Thymus (tissue), 11 donors: ENCODE measurements at regions not wholly inside any gene's neighbourhood (a gene's known extent, or its start where the extent isn't known, plus 50 kb on each side); places are given as distances from the start of the nearest gene placed in this dataset.
A peak's percentile ranks its signal among the peaks of the same experiment; 100 is the strongest.

ENCODE experiments used
- DNase-seq, 9 donors: peaks; one replicate each; pipeline ENCODE4 v3.0.0-alpha.2; 2013; ENCODE audit warnings: low spot score in 9 of 9, low read depth in 6 of 9, missing footprints in 1 of 9
- H3K27ac ChIP-seq, 2 donors: one replicate each; pipeline ENCODE4 v1.5.1; 2013; ENCODE audit warnings: control low read depth in 1 of 2, low read depth in 1 of 2, low read length in 1 of 2, mild to moderate bottlenecking in 1 of 2, moderate library complexity in 1 of 2
- H3K27me3 ChIP-seq, 2 donors: one replicate each; pipeline ENCODE4 v1.5.1; 2013; ENCODE audit warnings: low read length in 1 of 2; ENCODE audit not compliant: control insufficient read depth in 2 of 2, insufficient read depth in 1 of 2
- H3K36me3 ChIP-seq, 2 donors: one replicate each; pipeline ENCODE4 v1.5.1; 2013; ENCODE audit warnings: low read length in 1 of 2, mild to moderate bottlenecking in 1 of 2, moderate library complexity in 1 of 2; ENCODE audit not compliant: control insufficient read depth in 2 of 2, insufficient read depth in 2 of 2
- H3K4me1 ChIP-seq, 2 donors: one replicate each; pipeline ENCODE4 v1.5.1; 2013; ENCODE audit warnings: low read length in 2 of 2; ENCODE audit not compliant: control insufficient read depth in 2 of 2, insufficient read depth in 2 of 2
- H3K4me3 ChIP-seq, 2 donors: one replicate each; pipeline ENCODE4 v1.5.1; 2013; ENCODE audit warnings: low read length in 2 of 2, control low read depth in 1 of 2, mild to moderate bottlenecking in 1 of 2
- H3K9me3 ChIP-seq, 2 donors: one replicate each; pipeline ENCODE4 v1.5.1; 2013; ENCODE audit warnings: low read length in 1 of 2, mild to moderate bottlenecking in 1 of 2; ENCODE audit not compliant: control insufficient read depth in 2 of 2, insufficient read depth in 1 of 2
- WGBS: extraction: QIAGEN DNeasy Blood & Tissue Kit; methylation state at CpG from one replicate; pipeline ENCODE4 v1.1.7; 2013; 5-methylcytosine and 5-hydroxymethylcytosine counted together
- donor health status: healthy.

DNA sequence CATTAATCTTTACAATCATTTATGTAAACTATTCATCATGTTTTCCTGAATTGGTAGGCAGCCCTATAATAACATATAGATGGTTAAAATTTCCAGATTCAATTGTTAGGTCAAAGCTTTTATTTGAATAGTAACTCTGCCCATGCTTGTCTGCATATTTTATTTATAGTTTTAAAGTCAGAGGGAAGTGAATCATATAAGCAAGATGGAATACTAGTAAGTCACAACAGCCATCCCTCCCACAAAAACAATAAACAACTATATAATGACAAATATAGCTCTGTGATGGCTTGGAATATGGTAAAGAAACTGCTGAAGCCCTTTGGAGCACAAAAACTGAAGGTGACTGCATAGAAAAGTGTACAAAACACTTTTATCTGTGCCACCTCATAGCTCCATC, 156.3 kb upstream of the TMEM106B start:
- H3K4me1 ChIP-seq: no peaks in the 10 kb centered on the region
- H3K27me3 ChIP-seq: no peaks in the 10 kb centered on the region
- H3K27ac ChIP-seq: no peak overlapping the region
- DNase-seq: no peak
- no peaks in the 10 kb centered on the region for H3K36me3 ChIP-seq
- H3K4me3 ChIP-seq: no peak overlapping the region
- H3K9me3 ChIP-seq: peaks cover 0 to 6% of the 10 kb centered on the region in 2 donors

DNA sequence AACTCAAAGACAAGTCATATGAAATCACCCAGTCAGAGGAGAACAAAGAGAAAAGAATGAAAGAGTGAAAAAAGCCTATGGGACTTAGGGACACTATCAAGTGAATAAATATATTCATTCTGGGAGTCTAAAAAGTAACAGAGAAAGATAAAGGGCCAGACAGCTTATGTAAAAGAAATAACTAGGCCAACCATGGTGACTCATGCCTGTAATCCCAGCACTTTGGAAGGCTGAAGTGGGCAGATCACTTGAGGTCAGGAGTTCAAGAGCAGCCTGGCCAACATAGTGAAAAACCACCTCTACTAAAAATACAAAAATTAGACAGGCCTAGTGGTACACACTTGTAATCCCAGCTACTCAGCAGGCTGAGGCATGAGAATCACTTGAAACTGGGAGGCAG, 154.7 kb upstream of the TMEM106B start:
- H3K27ac ChIP-seq: no peak overlapping the region
- H3K4me3 ChIP-seq: no peak overlapping the region
- no peaks in the 10 kb centered on the region for H3K36me3 ChIP-seq
- H3K9me3 ChIP-seq: peaks cover 0 to 6% of the 10 kb centered on the region in 2 donors
- H3K4me1 ChIP-seq: no peaks in the 10 kb centered on the region
- DNase-seq: no peak
- no peaks in the 10 kb centered on the region for H3K27me3 ChIP-seq

DNA sequence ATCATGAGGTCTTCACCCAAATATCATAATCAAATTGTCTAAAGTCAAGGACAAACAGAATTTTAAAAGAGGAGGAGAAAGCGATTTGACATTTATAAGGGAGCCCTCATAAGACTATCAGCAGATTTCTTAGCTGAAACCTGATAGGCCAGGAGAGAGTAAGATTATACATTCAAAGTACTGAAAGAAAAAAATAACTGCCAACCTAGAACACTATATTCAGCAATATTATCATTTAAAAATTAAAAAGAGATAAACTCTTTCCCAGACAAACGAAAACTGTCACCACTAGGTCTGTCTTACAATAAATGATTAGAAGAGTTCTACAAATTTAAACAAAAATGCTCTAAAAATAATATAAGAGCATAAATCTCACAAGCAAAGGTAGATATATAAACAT, 154.1 kb upstream of the TMEM106B start:
- H3K27ac ChIP-seq: no peak overlapping the region
- WGBS: 94% methylated on average over 2 of the region's 2 CpGs
- no peaks in the 10 kb centered on the region for H3K36me3 ChIP-seq
- H3K4me3 ChIP-seq: no peak overlapping the region
- H3K9me3 ChIP-seq: peaks cover 0 to 6% of the 10 kb centered on the region in 2 donors
- DNase-seq: no peak
- no peaks in the 10 kb centered on the region for H3K4me1 ChIP-seq
- no peaks in the 10 kb centered on the region for H3K27me3 ChIP-seq

DNA sequence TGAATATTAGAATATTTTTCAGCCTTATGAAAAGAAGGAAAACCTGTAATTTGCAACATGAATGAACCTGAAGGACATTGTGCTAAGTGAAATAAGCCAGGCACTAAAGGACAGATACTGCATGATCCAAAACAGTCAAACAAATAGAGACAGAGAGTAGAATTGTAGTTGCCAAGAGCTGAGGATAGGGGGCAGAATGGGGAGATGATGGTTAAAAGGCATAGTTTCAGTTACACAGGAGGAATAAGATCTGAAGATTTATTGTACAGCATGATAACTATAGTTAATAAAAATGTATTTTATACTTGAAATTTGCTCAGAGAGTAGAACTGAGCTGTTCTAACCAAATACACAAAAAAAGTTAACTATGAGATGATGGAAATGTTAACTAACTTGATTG, 149.0 kb upstream of the TMEM106B start:
- no peak for DNase-seq

DNA sequence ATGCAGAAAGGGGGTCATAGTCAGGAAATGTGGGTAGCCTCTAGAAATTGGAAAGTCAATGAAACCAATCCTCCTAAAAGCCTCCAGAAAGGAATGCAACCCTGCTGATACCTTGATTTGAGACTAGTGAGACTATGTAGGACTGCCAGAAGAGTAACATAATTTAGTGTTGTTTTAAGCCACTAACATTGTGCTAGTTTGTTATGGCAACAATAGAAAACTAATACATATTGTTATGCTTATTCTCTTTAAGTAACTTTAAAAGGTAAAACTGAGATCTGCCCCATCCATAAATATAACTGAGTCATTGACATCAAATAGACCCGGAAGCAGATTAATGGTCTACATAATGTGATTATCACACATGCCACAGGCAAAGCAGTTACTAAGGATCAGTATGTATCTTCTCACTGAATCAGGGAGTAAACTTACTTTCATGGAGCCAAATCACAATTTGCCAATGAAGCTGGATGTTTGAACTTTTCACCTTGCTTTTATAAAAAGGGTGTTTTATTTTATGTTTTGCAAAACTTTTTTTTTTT, 146.4 kb upstream of the TMEM106B start:
- no peak overlapping the region for H3K4me3 ChIP-seq
- no peak for DNase-seq
- no peaks in the 10 kb centered on the region for H3K4me1 ChIP-seq
- no peaks in the 10 kb centered on the region for H3K9me3 ChIP-seq
- H3K36me3 ChIP-seq: no peaks in the 10 kb centered on the region
- H3K27ac ChIP-seq: no peak overlapping the region
- no peaks in the 10 kb centered on the region for H3K27me3 ChIP-seq
- 85% methylated on average over 1 of the region's 1 CpG for WGBS

More for the DNA sequence above, 149.0 kb upstream of the TMEM106B start:
- no peaks in the 10 kb centered on the region for H3K9me3 ChIP-seq
- no peaks in the 10 kb centered on the region for H3K27me3 ChIP-seq
- no peaks in the 10 kb centered on the region for H3K4me1 ChIP-seq
- no peaks in the 10 kb centered on the region for H3K36me3 ChIP-seq
- no peak overlapping the region for H3K27ac ChIP-seq
- H3K4me3 ChIP-seq: no peak overlapping the region

DNA sequence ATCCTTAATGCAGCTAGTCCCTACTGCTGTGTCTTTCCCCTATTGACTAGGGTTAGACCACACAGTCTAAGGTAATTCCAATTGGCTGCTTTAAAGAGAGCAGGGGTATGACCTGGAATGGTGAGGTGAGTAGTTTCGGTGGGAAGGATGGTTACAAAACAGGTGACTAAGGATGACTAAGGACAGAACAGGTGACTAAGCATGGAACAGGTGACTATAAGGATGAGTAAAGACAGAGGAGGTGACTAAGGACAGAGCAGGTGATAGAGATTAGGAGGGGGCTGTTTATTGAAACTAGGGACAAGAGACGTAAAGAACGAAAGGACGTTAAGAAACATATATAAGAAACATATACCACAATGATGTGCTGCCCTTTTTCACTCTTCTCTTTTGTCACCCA, 145.1 kb upstream of the TMEM106B start:
- Histone ChIP-seq H3K9me3 (no peaks in the 10 kb centered on the region), H3K36me3 (no peaks in the 10 kb centered on the region), H3K4me3 (no peak overlapping the region), H3K27ac (no peak overlapping the region), H3K27me3 (no peaks in the 10 kb centered on the region), H3K4me1 (no peaks in the 10 kb centered on the region)
- 69% methylated on average over 4 of the region's 4 CpGs for WGBS
- no peak for DNase-seq

DNA sequence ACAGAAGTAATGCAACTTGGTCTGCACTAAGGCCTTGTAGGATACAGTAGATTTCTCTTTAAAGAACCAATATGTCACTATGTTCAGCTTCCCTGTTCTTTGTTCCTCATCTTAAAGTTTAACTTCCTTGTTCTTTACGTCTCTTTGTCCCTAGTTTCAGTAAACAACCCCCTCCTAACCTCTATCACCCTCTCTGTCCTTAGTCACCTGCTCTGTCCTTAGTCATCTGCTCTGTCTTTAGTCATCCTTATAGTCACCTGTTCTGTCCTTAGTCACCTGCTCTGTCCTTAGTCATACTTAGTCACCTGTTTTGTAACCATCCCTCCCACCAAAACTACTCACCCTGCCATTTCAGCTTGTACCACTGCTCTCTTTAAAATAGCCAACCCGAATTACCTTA, 144.6 kb upstream of the TMEM106B start:
- Histone ChIP-seq H3K27me3 (no peaks in the 10 kb centered on the region), H3K9me3 (no peaks in the 10 kb centered on the region), H3K27ac (no peak overlapping the region), H3K4me3 (no peak overlapping the region), H3K36me3 (no peaks in the 10 kb centered on the region), H3K4me1 (no peaks in the 10 kb centered on the region)
- whole genome bisulfite sequencing: 57% methylated on average over 2 of the region's 2 CpGs
- no peak for DNase-seq

DNA sequence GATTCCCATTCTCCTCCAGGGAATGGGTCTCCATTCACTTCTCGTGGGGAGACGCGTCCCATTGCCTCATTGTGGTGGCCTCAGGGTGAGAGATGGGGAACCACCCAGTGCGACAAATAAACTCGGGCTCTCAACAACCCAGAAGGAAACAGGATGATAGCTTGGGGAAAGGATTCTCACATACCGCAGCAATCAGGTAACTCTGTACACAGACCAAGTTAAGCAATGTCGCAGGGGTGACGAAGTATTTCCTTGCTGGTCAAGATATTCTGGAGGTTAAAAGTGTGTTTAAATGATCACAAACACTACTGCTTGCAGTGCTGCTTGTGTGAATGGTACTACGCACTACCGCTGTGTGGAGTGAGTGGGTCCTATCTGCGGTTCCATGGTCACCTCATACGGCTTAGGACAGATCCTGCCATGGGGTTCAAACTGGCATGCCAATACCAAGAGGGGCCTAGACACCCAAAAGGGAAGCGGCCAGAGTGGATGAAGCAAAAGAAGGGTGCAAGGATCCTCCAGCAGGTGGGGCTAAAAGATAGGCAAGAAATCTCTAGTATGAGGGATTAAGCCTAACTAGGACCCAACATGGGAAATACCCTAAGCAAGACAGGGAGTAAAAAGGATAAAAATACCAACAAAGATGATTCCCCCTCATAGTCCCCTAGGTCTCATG, 143.8 kb upstream of the TMEM106B start:
- H3K27ac ChIP-seq: no peak overlapping the region
- 94% methylated on average over 13 of the region's 13 CpGs for WGBS

DNA sequence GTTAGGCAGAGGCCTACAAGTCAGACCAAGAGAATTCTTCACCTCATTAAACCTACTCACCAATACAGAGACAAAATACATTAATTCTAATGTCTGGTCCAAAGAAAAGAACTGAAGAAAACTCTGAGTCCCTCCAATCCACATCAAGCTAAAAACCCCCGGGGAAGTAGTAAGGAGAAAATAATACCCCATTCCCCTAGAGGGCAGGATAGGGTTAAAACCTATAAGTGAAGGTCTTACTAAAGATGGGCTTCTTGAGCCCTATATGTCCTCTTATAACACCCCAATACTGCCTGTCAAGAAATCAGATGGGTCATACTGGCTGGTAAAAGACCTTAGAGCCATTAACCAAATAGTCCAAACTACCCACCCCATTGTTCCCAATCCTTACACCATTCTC, 141.3 kb upstream of the TMEM106B start:
- WGBS: 42% methylated on average over 1 of the region's 1 CpG
- DNase-seq: no peak
- Histone ChIP-seq H3K27ac (no peak overlapping the region), H3K4me3 (no peak overlapping the region), H3K36me3 (no peaks in the 10 kb centered on the region), H3K9me3 (no peaks in the 10 kb centered on the region), H3K4me1 (no peaks in the 10 kb centered on the region), H3K27me3 (no peaks in the 10 kb centered on the region)

More for the DNA sequence above, 143.8 kb upstream of the TMEM106B start:
- no peaks in the 10 kb centered on the region for H3K9me3 ChIP-seq
- H3K4me3 ChIP-seq: no peak overlapping the region
- no peaks in the 10 kb centered on the region for H3K36me3 ChIP-seq
- peak in 6 of 9 donors; percentile 1 to 44 (median 16) for DNase-seq
- H3K27me3 ChIP-seq: no peaks in the 10 kb centered on the region
- H3K4me1 ChIP-seq: no peaks in the 10 kb centered on the region
